Kidney glomerular epithelial cell (primary cell): ENCODE measurements at regions not wholly inside any gene's neighbourhood (a gene's known extent, or its start where the extent isn't known, plus 50 kb on each side); places are given as distances from the start of the nearest gene placed in this dataset.

ENCODE experiments used
- DNase-seq: peaks from one replicate; lab custom pipeline; 2025; lab: John Stamatoyannopoulos, UW

- no peak for DNase-seq
Observed at GRCh38 chr20:61162451-61162850, 89.6 kb upstream of the CDH4 start.

GRCh38 chr20:61163031-61163430, 89.0 kb upstream of the CDH4 start:
- DNase-seq = no peak

GRCh38 chr20:61166324-61166723, 85.7 kb upstream of the CDH4 start:
- DNase-seq = peak; percentile 56

- DNase-seq = no peak
Observed at GRCh38 chr20:61168605-61169004, 83.5 kb upstream of the CDH4 start.

GRCh38 chr20:61169874-61170273, 82.2 kb upstream of the CDH4 start:
- DNase-seq = peak; percentile 67

GRCh38 chr20:61170496-61171320, 81.4 kb upstream of the CDH4 start:
- no peak for DNase-seq

- DNase-seq = no peak
Observed at GRCh38 chr20:61173267-61173666, 78.8 kb upstream of the CDH4 start.

GRCh38 chr20:61173961-61174725, 77.9 kb upstream of the CDH4 start:
- DNase-seq = peak; percentile 22

GRCh38 chr20:61176874-61177273, 75.2 kb upstream of the CDH4 start:
- no peak for DNase-seq

- no peak for DNase-seq
Observed at GRCh38 chr20:61178551-61179071, 73.5 kb upstream of the CDH4 start.

GRCh38 chr20:61184194-61184593, 67.9 kb upstream of the CDH4 start:
- no peak for DNase-seq

GRCh38 chr20:61185181-61185580, 66.9 kb upstream of the CDH4 start:
- no peak for DNase-seq

- peak; percentile 78 for DNase-seq
Observed at GRCh38 chr20:61185841-61186601, 66.0 kb upstream of the CDH4 start.

- no peak for DNase-seq
Observed at GRCh38 chr20:61186771-61187472, 65.1 kb upstream of the CDH4 start.

- DNase-seq = no peak
Observed at GRCh38 chr20:61189534-61189933, 62.5 kb upstream of the CDH4 start.

GRCh38 chr20:61191096-61191495, 61.0 kb upstream of the CDH4 start:
- no peak for DNase-seq

GRCh38 chr20:61192337-61192950, 59.6 kb upstream of the CDH4 start:
- no peak for DNase-seq

GRCh38 chr20:61193164-61193563, 58.9 kb upstream of the CDH4 start:
- no peak for DNase-seq
